ENCODE measurements at regions not wholly inside any gene's neighbourhood (a gene's known extent, or its start where the extent isn't known, plus 50 kb on each side); places are given as distances from the start of the nearest gene placed in this dataset.
"Not testable (repeated sequence)": the region's sequence is repeated elsewhere in the genome, so short reads cannot be mapped to it uniquely, and the experiment has no call there.

GRCh38 chrX:125154288-125155257 is 165.1 kb upstream of the TEX13C start:
- not testable (repeated sequence) for TF ChIP-seq CTCF (IDR thresholded peaks at IDR 0.05; ENCODE audit: low read depth, low read length, missing input control); MAX (IDR thresholded peaks at IDR 0.05); ATF3 (IDR thresholded peaks at IDR 0.05); REST (IDR thresholded peaks at IDR 0.05); SP1 (IDR thresholded peaks at IDR 0.05); RAD21 (IDR thresholded peaks at IDR 0.05); RXRA (IDR thresholded peaks at IDR 0.05); NR2F2 (IDR thresholded peaks at IDR 0.05); YY1 (IDR thresholded peaks at IDR 0.05); TAF1 (conservative IDR thresholded peaks at IDR 0.05); JUND (IDR thresholded peaks at IDR 0.05); FOXA2 (IDR thresholded peaks at IDR 0.05); ZBTB33 (IDR thresholded peaks at IDR 0.05)

Data from liver (tissue), 3 donors.